DND-41 (cell line): ENCODE measurements at regions not wholly inside any gene's neighbourhood (a gene's known extent, or its start where the extent isn't known, plus 50 kb on each side); places are given as distances from the start of the nearest gene placed in this dataset.

ENCODE experiments used
- ATAC-seq: fragments of 200-7000 bp; cut with Tn5 transposase; 3 replicates; pipeline ENCODE4 v1.9.1; 2021; ENCODE audit warnings: low read depth; ENCODE audit not compliant: insufficient read depth
- DNase-seq: peaks from one replicate; pipeline ENCODE4 v3.0.0-alpha.2; 2020
- H2AFZ ChIP-seq: 2 replicates; pipeline ENCODE4 v1.6.0; 2012; ENCODE audit warnings: low read depth, low read length
- H3K27ac ChIP-seq: 2 replicates; pipeline ENCODE4 v1.5.1; 2012; ENCODE audit warnings: low read length, inconsistent platforms
- H3K27me3 ChIP-seq: fragments of 200-600 bp; sonication (generic); 2 replicates; pipeline ENCODE4 v1.6.0; 2012; ENCODE audit warnings: low read length, mild to moderate bottlenecking, inconsistent platforms; ENCODE audit not compliant: insufficient read depth, poor library complexity
- H3K36me3 ChIP-seq: 2 replicates; pipeline ENCODE4 v1.5.1; 2012; ENCODE audit warnings: low read length, inconsistent platforms; ENCODE audit not compliant: insufficient read depth
- H3K4me1 ChIP-seq: 2 replicates; pipeline ENCODE4 v1.5.1; 2012; ENCODE audit warnings: mild to moderate bottlenecking, low read length; ENCODE audit not compliant: insufficient read depth
- H3K4me2 ChIP-seq: 2 replicates; pipeline ENCODE4 v1.6.0; 2012; ENCODE audit warnings: mild to moderate bottlenecking, moderate library complexity, low read length, inconsistent platforms; ENCODE audit not compliant: insufficient read depth
- H3K4me3 ChIP-seq, 2 experiments: fragments of 200-600 bp in 1 of 2; shearing (Covaris generic) in 1 of 2; 2 replicates each; pipeline ENCODE4 v1.5.1; 2012 to 2016; ENCODE audit warnings: inconsistent platforms in 2 of 2, low read length in 2 of 2, mild to moderate bottlenecking in 2 of 2, low read depth in 1 of 2, moderate library complexity in 1 of 2
- H3K79me2 ChIP-seq: 2 replicates; pipeline ENCODE4 v1.6.0; 2012; ENCODE audit warnings: low read length, inconsistent platforms; ENCODE audit not compliant: insufficient read depth
- H3K9ac ChIP-seq: 2 replicates; pipeline ENCODE4 v1.6.0; 2012; ENCODE audit warnings: low read depth, mild to moderate bottlenecking, inconsistent platforms, low read length, moderate library complexity
- H3K9me3 ChIP-seq: 2 replicates; pipeline ENCODE4 v1.5.1; 2012; ENCODE audit warnings: low read length, moderate library complexity, mild to moderate bottlenecking, inconsistent platforms; ENCODE audit not compliant: insufficient read depth, severe bottlenecking
- H4K20me1 ChIP-seq: 2 replicates; pipeline ENCODE4 v1.6.0; 2012; ENCODE audit warnings: low read length; ENCODE audit not compliant: insufficient read depth
- EZH2 ChIP-seq: IDR thresholded peaks from 3 replicates; pipeline ENCODE4 v1.6.1; 2012; ENCODE audit warnings: borderline replicate concordance, low read depth, mild to moderate bottlenecking, moderate library complexity, low read length, inconsistent platforms; ENCODE audit not compliant: severe bottlenecking
- TF ChIP-seq, protein P1 (sequence below): IDR thresholded peaks from 2 replicates; pipeline ENCODE4 v1.5.1; 2012; ENCODE audit warnings: borderline replicate concordance, low read length, moderate library complexity, mild to moderate bottlenecking; ENCODE audit not compliant: poor library complexity, severe bottlenecking; ENCODE audit errors: extremely low read depth

DNA sequence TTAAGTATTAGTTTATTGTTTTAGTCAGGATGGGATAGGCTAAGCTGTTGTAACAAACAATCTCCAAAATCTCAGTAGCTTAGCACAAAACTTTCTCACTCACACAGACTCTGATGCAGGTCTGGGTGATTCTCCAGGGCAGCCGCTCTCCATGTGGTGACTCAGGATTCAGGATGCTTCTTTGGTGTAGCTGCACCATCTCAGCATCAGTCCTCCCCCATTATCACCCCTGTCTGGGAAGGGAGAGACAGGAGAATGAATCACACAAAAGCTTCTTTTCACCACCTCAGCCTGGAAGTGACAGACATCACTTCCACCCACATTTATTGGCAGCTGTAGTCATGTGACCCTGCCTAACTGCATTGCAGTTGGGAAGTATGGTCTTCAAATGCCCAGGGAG, 142.3 kb downstream of the DICER1 start:
- no peak overlapping the region for H2AFZ ChIP-seq
- TF ChIP-seq, protein P1, sequence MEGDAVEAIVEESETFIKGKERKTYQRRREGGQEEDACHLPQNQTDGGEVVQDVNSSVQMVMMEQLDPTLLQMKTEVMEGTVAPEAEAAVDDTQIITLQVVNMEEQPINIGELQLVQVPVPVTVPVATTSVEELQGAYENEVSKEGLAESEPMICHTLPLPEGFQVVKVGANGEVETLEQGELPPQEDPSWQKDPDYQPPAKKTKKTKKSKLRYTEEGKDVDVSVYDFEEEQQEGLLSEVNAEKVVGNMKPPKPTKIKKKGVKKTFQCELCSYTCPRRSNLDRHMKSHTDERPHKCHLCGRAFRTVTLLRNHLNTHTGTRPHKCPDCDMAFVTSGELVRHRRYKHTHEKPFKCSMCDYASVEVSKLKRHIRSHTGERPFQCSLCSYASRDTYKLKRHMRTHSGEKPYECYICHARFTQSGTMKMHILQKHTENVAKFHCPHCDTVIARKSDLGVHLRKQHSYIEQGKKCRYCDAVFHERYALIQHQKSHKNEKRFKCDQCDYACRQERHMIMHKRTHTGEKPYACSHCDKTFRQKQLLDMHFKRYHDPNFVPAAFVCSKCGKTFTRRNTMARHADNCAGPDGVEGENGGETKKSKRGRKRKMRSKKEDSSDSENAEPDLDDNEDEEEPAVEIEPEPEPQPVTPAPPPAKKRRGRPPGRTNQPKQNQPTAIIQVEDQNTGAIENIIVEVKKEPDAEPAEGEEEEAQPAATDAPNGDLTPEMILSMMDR = no peak
- no peak for TF ChIP-seq EZH2
- H4K20me1 ChIP-seq = no peaks in the 10 kb centered on the region
- no peaks in the 10 kb centered on the region for H3K4me1 ChIP-seq
- no peak overlapping the region for H3K9ac ChIP-seq
- ATAC-seq (peak; percentile 17; the same call in 1 of the 3 replicates), DNase-seq (no peak)
- no peak overlapping the region for H3K4me3 ChIP-seq
- H3K4me2 ChIP-seq = no peak overlapping the region
- H3K79me2 ChIP-seq = no peaks in the 10 kb centered on the region
- H3K36me3 ChIP-seq = no peaks in the 10 kb centered on the region
- no peaks in the 10 kb centered on the region for H3K27me3 ChIP-seq
- H3K27ac ChIP-seq = no peak overlapping the region
- H3K9me3 ChIP-seq = no peaks in the 10 kb centered on the region

DNA sequence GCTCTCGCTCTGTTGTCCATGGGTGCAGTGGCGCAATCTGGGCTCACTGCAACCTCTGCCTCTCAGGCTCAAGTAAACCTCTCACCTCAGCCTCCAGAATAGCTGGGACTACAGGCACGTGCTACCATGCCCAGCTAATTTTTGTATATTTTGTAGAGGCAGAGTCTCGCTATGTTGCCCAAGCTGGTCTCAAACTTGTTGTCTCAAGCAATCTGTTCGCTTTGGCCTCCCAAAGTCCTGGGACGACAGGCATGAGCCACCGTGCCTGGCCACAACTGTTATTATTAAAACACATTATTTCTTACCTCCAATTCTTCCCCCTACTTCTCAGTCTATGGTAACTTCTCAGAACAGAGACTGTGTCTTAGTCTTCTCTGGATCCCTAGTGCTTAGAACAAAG, 143.3 kb downstream of the DICER1 start:
- no peaks in the 10 kb centered on the region for H3K79me2 ChIP-seq
- no peak overlapping the region for H3K27ac ChIP-seq
- H4K20me1 ChIP-seq = no peaks in the 10 kb centered on the region
- no peak overlapping the region for H2AFZ ChIP-seq
- ATAC-seq (no peak), DNase-seq (no peak)
- no peak overlapping the region for H3K4me3 ChIP-seq
- no peak overlapping the region for H3K9ac ChIP-seq
- no peak overlapping the region for H3K4me2 ChIP-seq
- H3K4me1 ChIP-seq = no peaks in the 10 kb centered on the region
- no peaks in the 10 kb centered on the region for H3K9me3 ChIP-seq
- TF ChIP-seq, protein P1 = no peak
- TF ChIP-seq EZH2 = no peak
- H3K36me3 ChIP-seq = no peaks in the 10 kb centered on the region
- H3K27me3 ChIP-seq = no peaks in the 10 kb centered on the region

DNA sequence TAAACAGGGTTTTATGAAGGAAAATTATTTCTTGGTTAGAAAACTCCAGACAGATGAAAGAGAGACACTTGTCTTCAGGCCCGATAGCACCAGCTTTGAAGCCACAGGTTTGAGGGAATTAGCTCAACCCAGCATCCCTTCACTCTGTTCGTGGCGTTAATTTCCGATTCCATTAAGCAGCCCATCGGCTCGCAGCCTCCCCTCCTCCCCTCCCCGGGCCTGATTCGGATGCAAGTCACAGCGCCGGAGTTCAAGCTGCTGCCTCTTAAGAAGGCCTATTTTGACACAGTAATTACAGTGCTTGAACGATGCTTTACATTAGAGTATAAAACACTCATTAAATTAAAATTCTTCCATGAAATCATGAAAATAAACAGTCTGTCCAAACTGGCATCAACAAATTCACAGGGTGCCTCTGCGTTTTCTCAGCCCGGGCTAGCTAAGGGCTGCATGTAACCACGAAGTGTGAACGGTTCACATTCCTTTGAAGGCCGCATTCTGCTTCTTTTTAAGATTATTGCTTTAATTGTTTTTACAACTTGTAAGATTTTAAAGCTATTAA, 145.8 kb downstream of the DICER1 start:
- H3K27me3 ChIP-seq = peaks cover 3% of the 10 kb centered on the region
- no peak overlapping the region for H2AFZ ChIP-seq
- no peak overlapping the region for H3K9ac ChIP-seq
- ATAC-seq (no peak), DNase-seq (no peak)
- no peaks in the 10 kb centered on the region for H3K36me3 ChIP-seq
- H4K20me1 ChIP-seq = no peaks in the 10 kb centered on the region
- TF ChIP-seq, protein P1 = no peak
- TF ChIP-seq EZH2 = no peak
- no peaks in the 10 kb centered on the region for H3K4me1 ChIP-seq
- no peak overlapping the region for H3K27ac ChIP-seq
- H3K4me2 ChIP-seq = no peak overlapping the region
- no peaks in the 10 kb centered on the region for H3K9me3 ChIP-seq
- no peak overlapping the region for H3K4me3 ChIP-seq
- no peaks in the 10 kb centered on the region for H3K79me2 ChIP-seq
